GM12878 (cell line): ENCODE measurements at regions not wholly inside any gene's neighbourhood (a gene's known extent, or its start where the extent isn't known, plus 50 kb on each side); places are given as distances from the start of the nearest gene placed in this dataset.

Source experiments
- ATAC-seq: fragments of 200-7000 bp; cut with Tn5 transposase; 3 replicates; pipeline ENCODE4 v1.9.1; 2020; ENCODE audit warnings: mild to moderate bottlenecking, moderate library complexity
- BruUV-seq: library from RNA; stranded (reverse); fragments of 400-500 nt; replicated peaks from 2 replicates; lab custom pipeline; 2021; lab: Mats Ljungman, UMichigan
- CTCF ChIA-PET: fragments of 300-600 bp; sonication (Branson Sonifier 250); formaldehyde crosslinking; extraction: SDS; loops from one replicate; lab custom pipeline; 2021; ENCODE audit warnings: inconsistent platforms; lab: Yijun Ruan, JAX
- POLR2A ChIA-PET: fragments of 350-600 bp; formaldehyde crosslinking; extraction: SDS; loops from one replicate; lab custom pipeline; 2021; ENCODE audit warnings: inconsistent platforms; lab: Charles Lee
- RAD21 ChIA-PET: fragments of 300-600 bp; sonication (Branson Sonifier 250); formaldehyde crosslinking; loops from one replicate; lab custom pipeline; 2023; ENCODE audit warnings: antibody characterized with exemption; ENCODE audit not compliant: unreplicated experiment; lab: Charles Lee
- SMC1A ChIA-PET: fragments of 300-600 bp; sonication (Branson Sonifier 250); formaldehyde crosslinking; loops from one replicate; lab custom pipeline; 2023; ENCODE audit not compliant: unreplicated experiment, uncharacterized antibody; lab: Charles Lee
- DNase-seq: peaks from one replicate; pipeline ENCODE4 v3.0.0-alpha.2; 2011; ENCODE audit warnings: low read depth, low spot score
- FAIRE-seq: peaks from 3 replicates; lab custom pipeline; 2011; peaks lifted over from hg19 to GRCh38; lab: Jason Lieb, UNC
- H2AFZ ChIP-seq: 2 replicates; pipeline ENCODE4 v1.6.0; 2011; ENCODE audit warnings: low read depth, low read length, control low read depth; ENCODE audit not compliant: control insufficient read depth
- H3K27ac ChIP-seq: 2 replicates; pipeline ENCODE4 v1.5.1; 2011; ENCODE audit warnings: control low read depth; ENCODE audit not compliant: control insufficient read depth, insufficient read depth
- H3K27me3 ChIP-seq, 2 experiments: replicated peaks in 1 of 2; 2 replicates each; pipeline versions ENCODE4 v1.6.0 to v1.6.1; 2011; ENCODE audit warnings: low read length in 1 of 2; ENCODE audit not compliant: control insufficient read depth in 2 of 2, insufficient read depth in 2 of 2
- H3K36me3 ChIP-seq, 2 experiments: 2 replicates each; pipeline ENCODE4 v1.5.1; 2011; ENCODE audit warnings: low read length in 1 of 2; ENCODE audit not compliant: control insufficient read depth in 2 of 2, insufficient read depth in 2 of 2
- H3K4me1 ChIP-seq: 2 replicates; pipeline ENCODE4 v1.6.1; 2011; ENCODE audit warnings: mild to moderate bottlenecking, low read length, moderate library complexity, mixed read lengths; ENCODE audit not compliant: control insufficient read depth, insufficient read depth
- H3K4me2 ChIP-seq: 2 replicates; pipeline ENCODE4 v1.6.0; 2011; ENCODE audit warnings: control low read depth; ENCODE audit not compliant: control insufficient read depth, insufficient read depth
- H3K4me3 ChIP-seq: fragments of 200-600 bp; sonication (generic); 2 replicates; pipeline ENCODE4 v1.5.1; 2016
- H3K79me2 ChIP-seq: 2 replicates; pipeline ENCODE4 v1.6.0; 2011; ENCODE audit warnings: low read length; ENCODE audit not compliant: control insufficient read depth, insufficient read depth
- H3K9ac ChIP-seq: 2 replicates; pipeline ENCODE4 v1.8.0; 2011; ENCODE audit warnings: low read length, control low read depth, mixed read lengths; ENCODE audit not compliant: control insufficient read depth, insufficient read depth
- H3K9me3 ChIP-seq: replicated peaks from 3 replicates; pipeline ENCODE4 v1.5.1; 2011; ENCODE audit warnings: mild to moderate bottlenecking, low read length; ENCODE audit not compliant: control insufficient read depth, insufficient read depth
- H4K20me1 ChIP-seq: 2 replicates; pipeline ENCODE4 v1.6.0; 2011; ENCODE audit not compliant: control insufficient read depth, insufficient read depth
- BCL3 ChIP-seq: IDR thresholded peaks from 2 replicates; pipeline ENCODE4 v1.6.1; 2011; ENCODE audit warnings: borderline replicate concordance, low read depth, mild to moderate bottlenecking, moderate library complexity, low read length; ENCODE audit not compliant: insufficient read depth, poor library complexity, severe bottlenecking
- CREB1 ChIP-seq: IDR thresholded peaks from 2 replicates; pipeline ENCODE4 v1.6.1; 2012; ENCODE audit warnings: low read depth, mild to moderate bottlenecking, inconsistent platforms
- CTCF ChIP-seq, 3 experiments: IDR thresholded peaks in 2 of 3; conservative IDR thresholded peaks in 1 of 3; 2 replicates each; pipeline ENCODE4 v1.5.1; 2011; ENCODE audit warnings: low read depth in 3 of 3, low read length in 3 of 3, mild to moderate bottlenecking in 3 of 3, control low read depth in 2 of 3, moderate library complexity in 2 of 3, inconsistent platforms in 1 of 3, mixed read lengths in 1 of 3; ENCODE audit not compliant: control insufficient read depth in 2 of 3, insufficient read depth in 1 of 3; ENCODE audit errors: extremely low read depth in 1 of 3
- E4F1 ChIP-seq: fragments of 450-650 bp; IDR thresholded peaks from 2 replicates; pipeline ENCODE4 v1.6.1; 2018; ENCODE audit warnings: borderline replicate concordance, mild to moderate bottlenecking; ENCODE audit not compliant: partially characterized antibody
- ETV6 ChIP-seq, 2 experiments: fragments of 450-650 bp in 1 of 2; IDR thresholded peaks in 1 of 2; conservative IDR thresholded peaks in 1 of 2; 2 replicates each; pipeline ENCODE4 v1.6.1; 2014; ENCODE audit warnings: antibody characterized with exemption in 1 of 2, borderline replicate concordance in 1 of 2, low read depth in 1 of 2, mild to moderate bottlenecking in 1 of 2, moderate library complexity in 1 of 2
- HCFC1 ChIP-seq: fragments of 150-350 bp; IDR thresholded peaks from 2 replicates; pipeline ENCODE4 v1.6.1; 2014; ENCODE audit warnings: low read length
- NR2C1 ChIP-seq: fragments of 450-650 bp; IDR thresholded peaks from 2 replicates; pipeline ENCODE4 v1.6.1; 2017; ENCODE audit warnings: antibody characterized with exemption, mild to moderate bottlenecking, moderate library complexity
- RUNX3 ChIP-seq: IDR thresholded peaks from 2 replicates; pipeline ENCODE4 v1.6.1; 2012; ENCODE audit warnings: low read length, inconsistent platforms
- STAT3 ChIP-seq: IDR thresholded peaks from 2 replicates; pipeline ENCODE4 v1.6.1; 2011; ENCODE audit warnings: low read depth, low read length, improper control_type of control experiment
- ZZZ3 ChIP-seq: IDR thresholded peaks from 2 replicates; pipeline ENCODE4 v1.6.1; 2011; ENCODE audit warnings: low read depth; ENCODE audit not compliant: control insufficient read depth, insufficient read length
- WGBS: methylation state at CpG from one replicate; pipeline ENCODE4 v1.1.6; 2016; ENCODE audit warnings: low lambda C conversion rate; ENCODE audit not compliant: insufficient replicate concordance, insufficient coverage; ENCODE audit errors: missing lambda C conversion rate; 5-methylcytosine and 5-hydroxymethylcytosine counted together
- in situ Hi-C: fragments of 300-500 bp; cut with MboI; formaldehyde crosslinking; loops from 9 replicates; pipeline ENCODE4 v1.14.3; 2018; ENCODE audit warnings: mixed read lengths
- intact Hi-C: fragments of 100-400 bp; cut with micrococcal nuclease; formaldehyde crosslinking; loops from one replicate; pipeline ENCODE4 v1.14.2; 2022; ENCODE audit not compliant: unreplicated experiment

- ATAC-seq, result no peak
- no peak for DNase-seq
- ChIA-PET CTCF (no interaction called here), POLR2A (interaction anchor here (0.6 to 0.8 kb wide), 2 partner anchors 12 to 25 kb away, joined by 3 to 4 read pairs; no protein-coding TSS in a partner anchor), SMC1A (no interaction called here), RAD21 (interaction anchor here (1.2 kb wide), 1 partner anchor 12 kb away, joined by 3 read pairs; no protein-coding TSS in a partner anchor)
- Histone ChIP-seq H3K9ac (no peak overlapping the region), H3K36me3 (no peaks in the 10 kb centered on the region), H2AFZ (no peak overlapping the region), H3K4me3 (no peak overlapping the region), H3K4me2 (no peak overlapping the region), H4K20me1 (no peaks in the 10 kb centered on the region), H3K79me2 (no peaks in the 10 kb centered on the region), H3K27me3 (no peaks in the 10 kb centered on the region), H3K27ac (no peak overlapping the region), H3K9me3 (no peaks in the 10 kb centered on the region), H3K4me1 (peaks cover 62% of the 10 kb centered on the region)
- 58% methylated on average over 6 of the region's 6 CpGs for WGBS
- no TSS peak for BruUV-seq
- intact Hi-C loops (loop anchor here (10.0 kb wide), 1 partner anchor 68 kb away; no protein-coding TSS in a partner anchor), in situ Hi-C loops (no loop called here)
- FAIRE-seq, result no peak
- no peak for TF ChIP-seq ETV6 (conservative IDR thresholded peaks at IDR 0.05 in 1 of 2, IDR thresholded peaks at IDR 0.05 in 1 of 2; ENCODE audit: borderline replicate concordance in 1 of 2, low read depth in 1 of 2)
- no peak for TF ChIP-seq BCL3
- no peak for TF ChIP-seq HCFC1
- TF ChIP-seq E4F1, result no peak
- TF ChIP-seq CTCF (IDR thresholded peaks at IDR 0.05 in 2 of 3, conservative IDR thresholded peaks at IDR 0.05 in 1 of 3; ENCODE audit: control insufficient read depth in 2 of 3, extremely low read depth in 1 of 3, insufficient read depth in 1 of 3, low read depth in 3 of 3, low read length in 3 of 3), result no peak
- TF ChIP-seq NR2C1, result no peak
- TF ChIP-seq CREB1, result no peak
- no peak for TF ChIP-seq RUNX3
- no peak for TF ChIP-seq ZZZ3
- TF ChIP-seq STAT3, result no peak
These were observed 50.5 kb upstream of the TMED10 start for GRCh38 chr14:75226755-75227544.
